NCI-H2107 (cell line): ENCODE measurements at regions not wholly inside any gene's neighbourhood (a gene's known extent, or its start where the extent isn't known, plus 50 kb on each side); places are given as distances from the start of the nearest gene placed in this dataset.

Source experiments
- DNase-seq: peaks from one replicate; lab custom pipeline; 2025; lab: John Stamatoyannopoulos, UW

DNA sequence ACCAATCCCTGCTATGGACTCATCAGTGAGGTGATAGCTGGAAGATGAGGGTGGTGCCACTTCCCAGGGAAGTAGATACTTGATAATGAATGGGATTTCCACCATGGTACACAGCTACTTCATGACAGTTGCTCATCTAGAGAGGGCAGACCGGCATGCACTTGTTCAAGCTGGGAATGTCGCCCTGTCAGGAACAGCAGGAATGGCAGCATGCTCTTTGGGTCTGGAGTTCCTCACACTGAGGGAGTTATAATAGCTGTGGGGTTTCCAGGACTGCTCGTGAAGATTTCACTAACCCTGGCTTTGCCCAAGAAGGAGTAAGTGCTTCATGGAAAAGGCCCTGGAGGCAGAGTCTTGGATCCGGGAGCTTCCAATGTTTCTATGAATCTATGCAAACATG, 129.2 kb downstream of the PSMG1 start:
- DNase-seq: no peak

DNA sequence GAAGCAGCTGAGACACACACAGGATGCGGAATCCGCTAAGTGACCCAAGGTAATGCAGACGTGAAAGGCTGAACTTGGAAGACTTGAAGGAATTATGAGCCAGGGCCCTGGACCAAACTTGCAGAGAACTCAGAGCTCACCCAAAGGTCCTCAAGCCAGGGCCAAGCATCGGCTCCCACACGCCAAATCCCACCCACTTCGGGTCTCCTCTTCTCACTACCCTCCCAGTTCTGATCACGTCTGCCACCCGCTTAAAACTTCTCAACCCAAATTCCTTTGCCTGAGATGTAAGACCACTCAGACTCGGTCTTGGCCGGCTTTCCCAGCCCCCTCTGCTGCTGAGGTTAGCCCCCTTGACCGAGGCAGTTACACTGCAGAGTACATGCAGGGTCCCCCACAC, 130.1 kb downstream of the PSMG1 start:
- DNase-seq: no peak

DNA sequence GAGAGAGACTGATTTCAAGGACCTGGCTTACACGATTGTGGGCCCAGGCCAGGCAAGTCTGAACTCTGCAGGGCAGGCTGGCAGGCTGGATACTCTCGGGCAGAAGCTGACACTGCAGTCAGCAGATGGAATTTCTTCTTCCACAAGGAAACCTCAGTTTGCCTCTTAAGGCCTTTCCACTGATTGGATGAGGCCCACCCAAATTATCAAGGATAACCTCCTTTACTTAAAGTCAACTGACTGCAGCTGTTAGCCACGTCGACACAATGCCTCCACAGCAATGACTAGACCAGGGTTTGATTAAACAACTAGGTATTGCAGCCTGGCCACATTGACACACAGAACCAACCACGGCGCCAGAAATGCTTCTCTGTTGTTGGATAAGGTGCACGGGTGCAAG, 130.5 kb downstream of the PSMG1 start:
- DNase-seq: no peak

- DNase-seq: no peak
These were observed 131.7 kb downstream of the PSMG1 start for GRCh38 chr21:39051588-39051949.

- no peak for DNase-seq
These were observed 132.2 kb downstream of the PSMG1 start for GRCh38 chr21:39050841-39051587.

DNA sequence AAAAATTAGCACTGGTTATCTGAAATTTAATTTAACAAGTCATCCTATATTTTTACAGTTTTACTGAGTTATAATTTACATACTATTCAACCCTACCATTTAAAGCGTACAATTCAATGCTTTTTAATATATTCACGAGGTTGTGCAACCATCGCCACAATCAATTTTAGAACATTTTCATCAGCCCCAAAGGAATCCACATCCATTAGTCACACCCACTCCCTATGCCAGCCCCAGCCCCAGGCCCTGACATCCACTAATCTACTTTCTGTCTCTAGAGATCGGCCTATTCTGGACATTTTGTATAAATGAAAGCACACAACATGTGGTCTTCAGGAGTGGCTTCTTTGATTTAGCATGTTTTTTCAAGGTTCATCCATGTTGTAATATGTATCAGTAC, 134.7 kb downstream of the PSMG1 start:
- no peak for DNase-seq

GRCh38 chr21:39048064-39048463, 135.2 kb downstream of the PSMG1 start:
- DNase-seq: peak; percentile 18

DNA sequence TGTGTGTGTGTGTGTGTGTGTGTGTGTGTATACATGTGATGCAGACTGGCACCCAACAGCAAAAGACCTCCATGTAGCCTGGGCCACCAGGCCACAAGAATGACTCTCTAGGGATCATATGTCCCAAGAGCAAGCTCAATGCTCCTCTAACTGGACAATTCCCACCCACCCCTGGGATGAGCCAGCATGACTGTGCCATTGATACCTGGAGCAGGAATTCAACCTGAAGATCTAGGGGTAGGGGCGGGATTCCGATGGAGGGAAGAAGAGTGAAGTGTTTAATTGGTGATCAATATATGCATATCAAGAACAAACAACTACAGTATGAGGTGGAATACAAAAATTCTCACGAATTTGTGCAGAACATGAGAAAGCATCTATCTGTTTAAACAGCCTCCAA, 136.2 kb downstream of the PSMG1 start:
- DNase-seq: no peak

DNA sequence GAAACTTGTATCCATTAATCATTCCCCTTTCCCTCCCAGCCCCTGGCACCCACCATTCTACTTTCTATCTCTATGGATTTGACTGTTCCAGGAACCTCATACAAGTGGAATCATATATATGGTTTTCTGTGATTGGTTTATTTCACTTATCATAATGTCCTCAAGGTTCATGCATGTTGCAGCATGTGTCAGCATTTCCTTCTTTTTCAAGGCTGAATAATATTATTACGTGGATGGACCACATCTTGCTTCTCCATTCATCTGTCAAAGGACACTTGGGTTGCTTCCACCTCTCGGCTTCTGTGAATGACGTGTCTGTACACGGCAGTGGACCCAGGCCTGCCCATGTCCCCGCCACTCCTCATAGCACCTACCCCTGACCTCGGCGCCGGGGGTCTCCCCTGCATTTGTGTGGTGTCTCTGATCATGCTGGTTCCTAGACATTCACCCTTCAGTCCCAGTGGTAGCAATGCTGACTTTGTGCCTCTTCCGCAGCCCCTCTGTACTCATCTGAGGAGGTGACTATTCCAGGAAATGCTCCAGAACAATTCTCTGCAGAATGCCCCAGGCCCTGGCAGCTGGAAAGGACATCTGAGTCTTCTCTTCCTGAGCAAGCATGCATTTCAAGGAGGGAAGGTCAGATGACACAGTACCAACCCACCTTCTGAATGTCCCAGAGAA, 136.9 kb downstream of the PSMG1 start:
- no peak for DNase-seq

DNA sequence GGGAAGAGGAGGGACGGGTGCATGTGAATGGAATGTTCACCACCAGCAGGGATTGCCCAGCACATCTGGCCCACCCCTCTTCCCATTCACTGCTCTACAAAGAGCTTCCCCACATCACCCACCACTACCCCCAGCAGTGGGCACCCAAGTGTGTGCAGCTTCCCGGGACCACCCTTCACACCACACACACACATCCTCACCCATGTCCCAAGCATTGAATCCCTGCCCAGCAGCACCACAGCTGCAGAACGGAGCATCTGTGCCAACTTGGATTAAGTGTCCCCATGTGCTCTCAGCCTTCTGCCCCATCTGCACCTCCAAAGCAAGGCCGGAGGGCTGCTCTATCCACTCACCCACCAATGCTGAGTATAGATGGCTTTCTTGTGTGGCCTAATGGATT, 141.4 kb downstream of the PSMG1 start:
- no peak for DNase-seq

DNA sequence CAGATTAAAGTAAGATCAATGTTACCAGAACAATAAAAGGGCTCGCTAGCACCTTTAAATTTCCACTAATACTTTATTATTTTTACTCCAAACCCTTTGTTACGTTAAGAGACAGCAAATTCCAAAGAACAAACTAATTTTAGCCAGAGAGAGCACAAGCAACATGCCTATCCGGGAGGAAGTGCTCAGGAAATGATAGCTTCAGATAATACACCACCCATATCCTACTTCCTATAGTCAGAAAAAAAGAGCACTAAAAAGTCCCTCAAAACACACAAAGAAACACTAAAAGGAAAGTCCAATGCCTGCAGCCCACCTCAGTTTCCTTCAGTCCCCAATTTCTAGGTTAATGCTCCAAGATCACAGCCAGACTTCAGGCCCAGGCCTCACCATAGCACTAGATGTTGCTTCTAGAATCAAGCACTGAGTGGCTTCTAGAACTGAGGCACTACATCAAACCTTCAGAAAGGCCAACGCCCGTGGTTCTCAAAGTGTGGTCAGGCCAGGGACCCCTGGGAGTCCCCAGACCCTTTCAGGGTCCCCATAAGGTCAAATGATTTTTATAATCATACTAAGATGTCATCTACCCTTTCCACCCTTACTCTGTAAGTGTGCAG, 142.6 kb downstream of the PSMG1 start:
- no peak for DNase-seq

DNA sequence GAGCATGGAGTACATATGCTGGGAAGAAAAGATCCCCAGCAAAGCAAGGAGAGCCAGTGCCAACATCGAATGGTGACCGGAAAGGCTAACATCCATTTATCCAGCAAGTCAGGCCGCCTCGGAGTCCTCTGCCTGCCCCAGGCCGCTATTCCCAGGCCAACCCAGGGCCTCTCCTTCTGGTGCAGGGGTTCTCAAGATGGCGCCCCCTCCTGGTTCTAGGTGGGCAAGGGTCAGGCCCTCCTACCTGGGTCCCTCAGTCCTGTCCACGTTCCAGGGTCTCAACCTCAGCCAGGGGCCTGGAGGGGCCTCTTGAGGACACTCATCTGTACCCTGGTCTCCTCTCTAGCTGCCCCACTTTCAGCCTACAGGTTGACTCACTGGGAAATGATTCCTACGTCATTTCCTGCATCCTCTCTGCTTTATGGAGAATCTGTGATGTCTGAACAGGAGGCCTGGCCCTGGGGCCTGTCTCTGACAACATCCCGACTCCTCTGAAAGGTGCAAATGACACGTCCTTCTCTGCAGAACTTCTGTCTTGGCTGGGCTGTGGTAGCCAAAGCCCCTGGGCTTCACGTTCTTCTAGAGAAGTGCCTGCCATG, 145.3 kb downstream of the PSMG1 start:
- DNase-seq: no peak

- DNase-seq: no peak
These were observed 146.7 kb downstream of the PSMG1 start for GRCh38 chr21:39036581-39036980.

DNA sequence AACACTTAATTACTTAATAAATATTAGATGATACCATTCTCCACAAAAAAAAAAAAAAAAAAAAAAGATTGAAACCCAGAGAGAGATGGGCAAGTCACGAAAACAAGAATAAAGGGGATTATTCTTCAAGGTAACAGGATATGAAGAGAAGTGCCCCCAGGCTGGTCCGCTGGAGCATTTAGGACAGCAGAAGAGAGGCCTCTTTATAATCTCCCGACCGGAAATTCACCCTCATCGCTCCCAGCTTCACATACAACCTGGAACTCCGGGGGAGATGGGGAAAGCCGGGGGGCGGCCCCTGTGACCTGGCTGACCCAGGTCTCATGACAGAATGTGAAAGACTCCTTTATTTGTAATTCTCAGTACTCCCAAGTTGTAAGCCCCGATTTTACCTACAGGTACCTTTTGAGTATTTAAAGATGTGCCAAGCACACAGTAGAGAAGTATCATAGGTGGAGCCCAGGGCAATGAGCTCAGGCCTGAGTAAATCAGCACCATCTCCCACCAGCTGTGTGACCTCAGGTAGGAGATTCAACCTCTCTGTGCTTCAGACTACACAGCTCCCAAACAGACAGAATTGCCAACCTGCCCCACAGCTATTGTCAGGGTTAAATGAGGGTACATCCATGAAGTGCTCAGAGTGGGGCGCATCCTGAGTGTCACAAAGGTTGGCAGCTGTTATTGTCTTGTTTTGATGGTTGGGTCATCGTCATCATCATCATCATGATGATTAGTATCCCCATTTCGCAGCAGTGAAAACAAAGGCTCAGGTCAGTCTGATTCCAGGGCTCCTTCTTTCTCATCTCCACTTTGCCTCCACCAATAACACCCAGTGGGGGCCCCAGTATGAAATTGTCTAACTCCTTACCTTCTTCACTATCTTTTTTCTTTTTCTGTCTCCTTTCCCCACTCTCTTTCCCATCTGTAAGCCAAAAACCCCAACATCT, 148.4 kb downstream of the PSMG1 start:
- no peak for DNase-seq

GRCh38 chr21:39033878-39034589, 149.2 kb downstream of the PSMG1 start:
- DNase-seq: no peak

- no peak for DNase-seq
These were observed 153.1 kb downstream of the PSMG1 start for GRCh38 chr21:39029900-39030884.

GRCh38 chr21:39029086-39029755, 154.0 kb downstream of the PSMG1 start:
- DNase-seq: no peak

DNA sequence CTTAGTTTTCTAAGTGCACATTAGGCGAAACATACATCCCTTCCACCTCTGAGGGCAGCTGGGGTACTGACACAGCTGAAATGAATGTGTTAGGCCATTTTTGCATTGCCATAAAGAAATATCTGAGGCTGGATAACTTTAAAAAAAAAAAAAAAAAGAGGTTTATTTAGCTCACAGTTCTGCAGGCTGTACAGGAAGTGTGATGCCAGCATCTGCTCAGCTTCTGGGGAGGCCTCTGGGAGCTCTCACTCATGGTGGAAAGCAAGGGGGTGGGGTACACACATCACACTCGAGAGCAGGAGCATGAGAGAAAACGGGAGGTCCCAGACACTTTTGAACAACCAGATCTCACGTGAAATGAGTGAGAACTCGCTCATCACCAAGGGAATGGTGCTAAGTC, 158.1 kb downstream of the PSMG1 start:
- no peak for DNase-seq

GRCh38 chr21:39024538-39024937, 158.7 kb downstream of the PSMG1 start:
- DNase-seq: no peak
